ENCODE measurements at regions not wholly inside any gene's neighbourhood (a gene's known extent, or its start where the extent isn't known, plus 50 kb on each side); places are given as distances from the start of the nearest gene placed in this dataset.

- no peak for DNase-seq
Observed at GRCh38 chr15:39291690-39292089, 289.2 kb upstream of the THBS1 start.

GRCh38 chr15:39296955-39297354, 283.9 kb upstream of the THBS1 start:
- DNase-seq = no peak

GRCh38 chr15:39298271-39298962, 282.5 kb upstream of the THBS1 start:
- DNase-seq = no peak

GRCh38 chr15:39299486-39300267, 281.2 kb upstream of the THBS1 start:
- no peak for DNase-seq

- no peak for DNase-seq
Observed at GRCh38 chr15:39300451-39301153, 280.3 kb upstream of the THBS1 start.

- no peak for DNase-seq
Observed at GRCh38 chr15:39301589-39301999, 279.3 kb upstream of the THBS1 start.

GRCh38 chr15:39302936-39303335, 277.9 kb upstream of the THBS1 start:
- no peak for DNase-seq

- DNase-seq = no peak
Observed at GRCh38 chr15:39304201-39304841, 276.6 kb upstream of the THBS1 start.

GRCh38 chr15:39304931-39305728, 275.7 kb upstream of the THBS1 start:
- no peak for DNase-seq

- DNase-seq = no peak
Observed at GRCh38 chr15:39310633-39311032, 270.2 kb upstream of the THBS1 start.

GRCh38 chr15:39312984-39313383, 267.9 kb upstream of the THBS1 start:
- no peak for DNase-seq

GRCh38 chr15:39313467-39313866, 267.4 kb upstream of the THBS1 start:
- no peak for DNase-seq

- DNase-seq = no peak
Observed at GRCh38 chr15:39313881-39314280, 267.0 kb upstream of the THBS1 start.

GRCh38 chr15:39315206-39315850, 265.6 kb upstream of the THBS1 start:
- DNase-seq = no peak

- no peak for DNase-seq
Observed at GRCh38 chr15:39317225-39317624, 263.7 kb upstream of the THBS1 start.

GRCh38 chr15:39318231-39318630, 262.6 kb upstream of the THBS1 start:
- no peak for DNase-seq

GRCh38 chr15:39320355-39320754, 260.5 kb upstream of the THBS1 start:
- DNase-seq = no peak

- no peak for DNase-seq
Observed at GRCh38 chr15:39320886-39321285, 260.0 kb upstream of the THBS1 start.

GRCh38 chr15:39321977-39322376, 258.9 kb upstream of the THBS1 start:
- no peak for DNase-seq

GRCh38 chr15:39323157-39323556, 257.7 kb upstream of the THBS1 start:
- DNase-seq = no peak

GRCh38 chr15:39323706-39324105, 257.2 kb upstream of the THBS1 start:
- no peak for DNase-seq

All from activated CD4-positive, alpha-beta T cell treated with anti-CD3 and anti-CD28 coated beads for 48 hours (primary cell).